Uterus (tissue), 2 donors: ENCODE measurements at regions not wholly inside any gene's neighbourhood (a gene's known extent, or its start where the extent isn't known, plus 50 kb on each side); places are given as distances from the start of the nearest gene placed in this dataset.

Experiments used
- POLR2A ChIP-seq, 2 donors: fragments of 450-650 bp; IDR thresholded peaks; one replicate each; pipeline ENCODE4 v1.6.1; 2016; ENCODE audit warnings: antibody characterized with exemption in 2 of 2, mild to moderate bottlenecking in 1 of 2, moderate library complexity in 1 of 2
- TF ChIP-seq, protein P1 (sequence below), 4 experiments: fragments of 200-600 bp in 2 of 4; fragments of 450-650 bp in 2 of 4; sonication (generic) in 2 of 4; IDR thresholded peaks; one replicate each; pipeline ENCODE4 v1.5.1; 2016 to 2019; ENCODE audit warnings: antibody characterized with exemption in 4 of 4, mild to moderate bottlenecking in 2 of 4, moderate library complexity in 1 of 4

- TF ChIP-seq, protein P1, sequence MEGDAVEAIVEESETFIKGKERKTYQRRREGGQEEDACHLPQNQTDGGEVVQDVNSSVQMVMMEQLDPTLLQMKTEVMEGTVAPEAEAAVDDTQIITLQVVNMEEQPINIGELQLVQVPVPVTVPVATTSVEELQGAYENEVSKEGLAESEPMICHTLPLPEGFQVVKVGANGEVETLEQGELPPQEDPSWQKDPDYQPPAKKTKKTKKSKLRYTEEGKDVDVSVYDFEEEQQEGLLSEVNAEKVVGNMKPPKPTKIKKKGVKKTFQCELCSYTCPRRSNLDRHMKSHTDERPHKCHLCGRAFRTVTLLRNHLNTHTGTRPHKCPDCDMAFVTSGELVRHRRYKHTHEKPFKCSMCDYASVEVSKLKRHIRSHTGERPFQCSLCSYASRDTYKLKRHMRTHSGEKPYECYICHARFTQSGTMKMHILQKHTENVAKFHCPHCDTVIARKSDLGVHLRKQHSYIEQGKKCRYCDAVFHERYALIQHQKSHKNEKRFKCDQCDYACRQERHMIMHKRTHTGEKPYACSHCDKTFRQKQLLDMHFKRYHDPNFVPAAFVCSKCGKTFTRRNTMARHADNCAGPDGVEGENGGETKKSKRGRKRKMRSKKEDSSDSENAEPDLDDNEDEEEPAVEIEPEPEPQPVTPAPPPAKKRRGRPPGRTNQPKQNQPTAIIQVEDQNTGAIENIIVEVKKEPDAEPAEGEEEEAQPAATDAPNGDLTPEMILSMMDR (IDR thresholded peaks at IDR 0.05): no peak
- no peak for TF ChIP-seq POLR2A (IDR thresholded peaks at IDR 0.05)
Measured at GRCh38 chr5:86780018-86780417, 162.3 kb downstream of the COX7C start.
